ENCODE measurements at regions not wholly inside any gene's neighbourhood (a gene's known extent, or its start where the extent isn't known, plus 50 kb on each side); places are given as distances from the start of the nearest gene placed in this dataset.

DNA sequence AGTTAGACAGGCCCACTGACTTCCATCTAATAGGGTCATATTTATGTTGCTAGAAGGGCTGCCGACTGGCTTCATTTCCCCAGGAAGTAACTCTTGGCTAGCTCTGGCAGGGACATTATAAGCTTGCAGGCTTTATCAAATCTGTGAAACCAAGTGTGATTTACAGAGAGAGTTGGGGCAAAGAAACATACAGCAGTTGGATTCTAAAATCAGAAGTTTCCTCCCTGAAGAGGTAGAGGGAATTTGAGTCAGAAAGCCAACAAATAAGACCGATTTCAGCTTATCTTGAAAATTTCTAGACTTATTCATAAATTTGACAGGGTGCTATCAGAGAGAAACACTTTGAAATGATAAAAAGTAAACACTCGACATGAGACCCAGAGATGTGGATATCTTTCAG, 407.8 kb downstream of the OLFM4 start:
- TF ChIP-seq CTCF (IDR thresholded peaks at IDR 0.05; ENCODE audit: extremely low read depth in 1 of 2, insufficient read depth in 1 of 2, low read depth in 1 of 2, low read length in 2 of 2) (no peak), POLR2AphosphoS5 (IDR thresholded peaks at IDR 0.05; ENCODE audit: insufficient read depth, low read depth, low read length) (no peak), EZH2 (IDR thresholded peaks at IDR 0.05; ENCODE audit: borderline replicate concordance, low read depth, low read length, severe bottlenecking) (no peak), MAX (IDR thresholded peaks at IDR 0.05; ENCODE audit: insufficient read depth, insufficient read length) (no peak), POLR2A (IDR thresholded peaks at IDR 0.05; ENCODE audit: low read depth, low read length) (no peak)
